Endodermal cell (in vitro differentiated cells): ENCODE measurements at regions not wholly inside any gene's neighbourhood (a gene's known extent, or its start where the extent isn't known, plus 50 kb on each side); places are given as distances from the start of the nearest gene placed in this dataset.

ENCODE experiments used
- DNase-seq: peaks from one replicate; pipeline ENCODE4 v3.0.0-alpha.2; 2017
- H3K27ac ChIP-seq: 2 replicates; pipeline ENCODE4 v1.5.1; 2013; ENCODE audit warnings: mild to moderate bottlenecking, low read depth, low read length, moderate library complexity
- H3K27me3 ChIP-seq: 2 replicates; pipeline ENCODE4 v1.6.1; 2013; ENCODE audit warnings: mild to moderate bottlenecking, low read length, moderate library complexity; ENCODE audit not compliant: insufficient read depth, control insufficient read depth, poor library complexity, severe bottlenecking
- H3K36me3 ChIP-seq: 2 replicates; pipeline ENCODE4 v1.7.0; 2013; ENCODE audit warnings: mild to moderate bottlenecking, low read length, moderate library complexity; ENCODE audit not compliant: control insufficient read depth, insufficient read depth
- H3K4me1 ChIP-seq: one replicate; pipeline ENCODE4 v1.7.0; 2013; ENCODE audit warnings: low read length; ENCODE audit not compliant: control insufficient read depth, insufficient read depth
- H3K4me3 ChIP-seq: 2 replicates; pipeline ENCODE4 v1.5.1; 2013; ENCODE audit warnings: mild to moderate bottlenecking, low read length, moderate library complexity
- H3K9ac ChIP-seq: 2 replicates; pipeline ENCODE4 v1.6.1; 2013; ENCODE audit warnings: mild to moderate bottlenecking, low read length, moderate library complexity; ENCODE audit not compliant: poor library complexity, severe bottlenecking; ENCODE audit errors: extremely low read depth
- H3K9me3 ChIP-seq: 2 replicates; pipeline ENCODE4 v1.6.1; 2013; ENCODE audit warnings: mild to moderate bottlenecking, low read length, moderate library complexity; ENCODE audit not compliant: control insufficient read depth
- H3K27ac Mint-ChIP-seq: 2 replicates; pipeline ENCODE4 v1.8.0; 2020; ENCODE audit warnings: mixed read lengths
- H3K27me3 Mint-ChIP-seq: 2 replicates; pipeline ENCODE4 v1.8.0; 2021; ENCODE audit warnings: mild to moderate bottlenecking, mixed read lengths; ENCODE audit not compliant: insufficient read depth
- H3K36me3 Mint-ChIP-seq: 2 replicates; pipeline ENCODE4 v1.8.0; 2020; ENCODE audit warnings: low read depth, mixed read lengths
- H3K4me1 Mint-ChIP-seq: 2 replicates; pipeline ENCODE4 v1.8.0; 2020; ENCODE audit warnings: mixed read lengths
- H3K4me3 Mint-ChIP-seq: 2 replicates; pipeline ENCODE4 v1.8.0; 2020; ENCODE audit warnings: mild to moderate bottlenecking, moderate library complexity, mixed read lengths
- H3K9me3 Mint-ChIP-seq: 2 replicates; pipeline ENCODE4 v1.8.0; 2020; ENCODE audit warnings: mild to moderate bottlenecking, mixed read lengths
- CTCF ChIP-seq: fragments of 200-600 bp; sonication (generic); conservative IDR thresholded peaks from 2 replicates; pipeline ENCODE4 v1.5.0; 2021; ENCODE audit warnings: antibody characterized with exemption, mild to moderate bottlenecking
- WGBS, 2 experiments: methylation state at CpG; one replicate each; pipeline versions ENCODE4 v1.1.5 to v1.1.7; 2013; ENCODE audit warnings: missing lambda C conversion rate in 2 of 2, mixed read lengths in 1 of 2; ENCODE audit not compliant: insufficient coverage in 1 of 2, insufficient read length in 1 of 2; 5-methylcytosine and 5-hydroxymethylcytosine counted together

- Histone ChIP-seq H3K27ac (no peak overlapping the region), H3K27me3 (no peaks in the 10 kb centered on the region), H3K9ac (no peak overlapping the region), H3K4me1 (no peaks in the 10 kb centered on the region), H3K36me3 (no peaks in the 10 kb centered on the region), H3K4me3 (no peak overlapping the region), H3K9me3 (peaks cover 16% of the 10 kb centered on the region)
- DNase-seq = no peak
- no peak for TF ChIP-seq CTCF
- 90 to 100% methylated on average over 5 to 6 of the region's 6 CpGs for WGBS, 2 experiments
- peaks cover 5% of the 10 kb centered on the region for H3K9me3 Mint-ChIP-seq
- H3K4me1 Mint-ChIP-seq = no peaks in the 10 kb centered on the region
- no peak overlapping the region for H3K27ac Mint-ChIP-seq
- no peaks in the 10 kb centered on the region for H3K27me3 Mint-ChIP-seq
- no peaks in the 10 kb centered on the region for H3K36me3 Mint-ChIP-seq
- no peak overlapping the region for H3K4me3 Mint-ChIP-seq
Observed at GRCh38 chr5:23446424-23446823, 61.0 kb upstream of the PRDM9 start.

- H3K4me3 Mint-ChIP-seq = no peak overlapping the region
Observed at GRCh38 chr5:23445573-23445972, 61.8 kb upstream of the PRDM9 start.

GRCh38 chr5:23440703-23441102 is 66.7 kb upstream of the PRDM9 start:
- peaks cover 5% of the 10 kb centered on the region for H3K9me3 Mint-ChIP-seq
- Histone ChIP-seq H3K27ac (no peak overlapping the region), H3K36me3 (no peaks in the 10 kb centered on the region), H3K9ac (no peak overlapping the region), H3K4me1 (no peaks in the 10 kb centered on the region), H3K9me3 (peaks cover 16% of the 10 kb centered on the region), H3K27me3 (no peaks in the 10 kb centered on the region), H3K4me3 (no peak overlapping the region)
- H3K36me3 Mint-ChIP-seq = no peaks in the 10 kb centered on the region
- no peak for DNase-seq
- no peaks in the 10 kb centered on the region for H3K4me1 Mint-ChIP-seq
- WGBS, 2 experiments = 90 to 92% methylated on average over 1 of the region's 1 CpG
- H3K27me3 Mint-ChIP-seq = no peaks in the 10 kb centered on the region
- H3K4me3 Mint-ChIP-seq = no peak overlapping the region
- no peak overlapping the region for H3K27ac Mint-ChIP-seq
- no peak for TF ChIP-seq CTCF

More at GRCh38 chr5:23445573-23445972, 61.8 kb upstream of the PRDM9 start:
- no peaks in the 10 kb centered on the region for H3K27me3 ChIP-seq
- no peak for TF ChIP-seq CTCF
- H3K4me1 ChIP-seq = no peaks in the 10 kb centered on the region
- no peaks in the 10 kb centered on the region for H3K27me3 Mint-ChIP-seq
- WGBS, 2 experiments = 82% methylated on average over 1 of the region's 1 CpG; no CpG with 5 or more reads in 1 of the 2 experiments
- no peaks in the 10 kb centered on the region for H3K4me1 Mint-ChIP-seq
- no peak overlapping the region for H3K4me3 ChIP-seq
- peaks cover 5% of the 10 kb centered on the region for H3K9me3 Mint-ChIP-seq
- DNase-seq = no peak
- H3K9ac ChIP-seq = no peak overlapping the region
- no peaks in the 10 kb centered on the region for H3K36me3 Mint-ChIP-seq
- H3K36me3 ChIP-seq = no peaks in the 10 kb centered on the region
- H3K27ac ChIP-seq = no peak overlapping the region
- peaks cover 16% of the 10 kb centered on the region for H3K9me3 ChIP-seq
- no peak overlapping the region for H3K27ac Mint-ChIP-seq
